BE2C (cell line): ENCODE measurements at regions not wholly inside any gene's neighbourhood (a gene's known extent, or its start where the extent isn't known, plus 50 kb on each side); places are given as distances from the start of the nearest gene placed in this dataset.
"Not testable (repeated sequence)": the region's sequence is repeated elsewhere in the genome, so short reads cannot be mapped to it uniquely, and the experiment has no call there.

Experiments
- DNase-seq: peaks from one replicate; pipeline ENCODE4 v3.0.0-alpha.2; 2020
- H3K27me3 ChIP-seq: fragments of 250-450 bp; sonication (Bioruptor Pico); 2 replicates; pipeline ENCODE4 v1.5.1; 2020; ENCODE audit warnings: mild to moderate bottlenecking
- H3K36me3 ChIP-seq: fragments of 250-450 bp; sonication (Bioruptor Pico); 2 replicates; pipeline ENCODE4 v1.5.1; 2020; ENCODE audit warnings: mild to moderate bottlenecking
- H3K4me1 ChIP-seq: fragments of 250-450 bp; sonication (Bioruptor Pico); 2 replicates; pipeline ENCODE4 v1.5.1; 2020
- H3K4me3 ChIP-seq: 2 replicates; pipeline ENCODE4 v1.5.1; 2011; ENCODE audit warnings: low read depth, low read length
- H3K9me3 ChIP-seq: fragments of 250-450 bp; sonication (Bioruptor Pico); 2 replicates; pipeline ENCODE4 v1.5.1; 2020
- CTCF ChIP-seq: IDR thresholded peaks from 2 replicates; pipeline ENCODE4 v1.5.1; 2012; ENCODE audit warnings: mild to moderate bottlenecking, low read depth, low read length

GRCh38 chr5:91586232-91586631 lies 203.1 kb upstream of the ARRDC3 start:
- Histone ChIP-seq H3K4me1 (no peaks in the 10 kb centered on the region), H3K27me3 (no peaks in the 10 kb centered on the region; the same call in 1 of the 2 replicates), H3K36me3 (no peaks in the 10 kb centered on the region), H3K9me3 (no peaks in the 10 kb centered on the region), H3K4me3 (no peak overlapping the region)
- no peak for TF ChIP-seq CTCF
- no peak for DNase-seq

GRCh38 chr5:91584352-91584751 lies 201.2 kb upstream of the ARRDC3 start:
- no peaks in the 10 kb centered on the region; the same call in 1 of the 2 replicates for H3K27me3 ChIP-seq
- H3K36me3 ChIP-seq = no peaks in the 10 kb centered on the region
- no peak overlapping the region for H3K4me3 ChIP-seq
- no peak for DNase-seq
- no peaks in the 10 kb centered on the region for H3K9me3 ChIP-seq
- no peaks in the 10 kb centered on the region for H3K4me1 ChIP-seq
- no peak for TF ChIP-seq CTCF

GRCh38 chr5:91566012-91566411 lies 182.9 kb upstream of the ARRDC3 start:
- not testable (repeated sequence) for H3K9me3 ChIP-seq, DNase-seq, H3K36me3 ChIP-seq, H3K27me3 ChIP-seq, H3K4me1 ChIP-seq, H3K4me3 ChIP-seq

GRCh38 chr5:91562922-91563321 lies 179.8 kb upstream of the ARRDC3 start:
- DNase-seq = no peak
- no peaks in the 10 kb centered on the region for H3K27me3 ChIP-seq
- H3K4me1 ChIP-seq = no peaks in the 10 kb centered on the region
- H3K4me3 ChIP-seq = no peak overlapping the region
- no peaks in the 10 kb centered on the region for H3K36me3 ChIP-seq
- no peak for TF ChIP-seq CTCF
- no peaks in the 10 kb centered on the region; the same call in 1 of the 2 replicates for H3K9me3 ChIP-seq

GRCh38 chr5:91541696-91542095 lies 158.6 kb upstream of the ARRDC3 start:
- DNase-seq = no peak
- no peaks in the 10 kb centered on the region for H3K36me3 ChIP-seq
- H3K4me3 ChIP-seq = no peak overlapping the region
- no peak for TF ChIP-seq CTCF
- no peaks in the 10 kb centered on the region for H3K9me3 ChIP-seq
- no peaks in the 10 kb centered on the region for H3K27me3 ChIP-seq
- no peaks in the 10 kb centered on the region for H3K4me1 ChIP-seq

GRCh38 chr5:91538179-91538578 lies 155.1 kb upstream of the ARRDC3 start:
- Histone ChIP-seq H3K4me1 (no peaks in the 10 kb centered on the region), H3K4me3 (no peak overlapping the region), H3K27me3 (no peaks in the 10 kb centered on the region), H3K9me3 (no peaks in the 10 kb centered on the region), H3K36me3 (no peaks in the 10 kb centered on the region)
- no peak for TF ChIP-seq CTCF
- DNase-seq = no peak

GRCh38 chr5:91535499-91535898 lies 152.4 kb upstream of the ARRDC3 start:
- no peaks in the 10 kb centered on the region for H3K4me1 ChIP-seq
- TF ChIP-seq CTCF = no peak
- no peak for DNase-seq
- no peaks in the 10 kb centered on the region for H3K27me3 ChIP-seq
- no peaks in the 10 kb centered on the region for H3K36me3 ChIP-seq
- no peak overlapping the region for H3K4me3 ChIP-seq
- H3K9me3 ChIP-seq = no peaks in the 10 kb centered on the region; the same call in none of the 2 replicates
